Limb (tissue), 2 donors: ENCODE measurements at regions not wholly inside any gene's neighbourhood (a gene's known extent, or its start where the extent isn't known, plus 50 kb on each side); places are given as distances from the start of the nearest gene placed in this dataset.

ENCODE experiments used
- DNase-seq, 2 donors: peaks; one replicate each; pipeline ENCODE4 v3.0.0-alpha.2; 2016; ENCODE audit errors: extremely low spot score in 2 of 2

DNA sequence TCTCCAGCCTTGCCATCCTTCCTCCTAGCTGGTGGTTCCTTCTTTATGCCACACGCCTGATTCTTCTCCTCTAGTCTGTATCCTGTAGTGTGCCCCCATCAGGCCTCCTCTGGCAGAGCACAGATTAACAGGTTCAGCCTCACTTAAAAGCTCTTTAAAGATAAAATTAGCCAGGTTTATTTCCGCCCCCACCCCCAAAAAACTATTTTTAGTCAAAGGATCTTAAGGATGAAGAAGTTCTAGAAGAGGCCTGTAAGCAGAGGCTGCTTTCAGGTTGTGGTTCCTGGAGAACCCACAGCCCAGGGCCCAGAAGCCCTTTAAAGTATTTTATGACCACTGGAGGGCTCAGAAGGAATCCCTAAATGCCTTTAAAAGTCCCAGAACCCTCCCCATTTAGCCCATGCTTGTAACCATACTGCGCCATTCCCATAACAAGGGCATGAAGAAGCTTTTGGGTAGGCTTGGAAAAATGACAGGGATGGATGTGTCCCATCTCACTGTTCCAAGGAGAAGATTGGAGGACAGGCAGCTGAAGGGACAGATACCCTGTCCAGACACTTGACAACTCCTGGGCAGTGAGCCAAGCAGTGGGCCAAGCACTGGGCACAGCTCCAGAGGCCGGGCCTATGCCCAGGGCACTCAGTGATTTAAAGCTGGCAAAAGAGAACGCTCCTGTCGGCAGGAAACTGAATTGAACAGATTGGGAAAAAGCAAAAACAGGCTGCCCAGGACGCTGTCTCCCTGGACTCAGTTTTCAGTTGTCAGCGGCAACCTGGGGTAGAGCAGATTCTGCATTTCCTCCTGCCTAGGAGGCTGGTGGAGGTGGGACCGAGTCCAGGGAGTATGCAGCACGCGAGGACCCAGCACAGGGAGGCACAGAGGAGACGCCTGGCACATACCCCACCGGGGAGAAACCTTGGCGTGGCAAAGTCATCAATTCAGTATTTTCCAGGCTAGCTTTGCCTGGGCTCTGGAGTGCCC lies 106.3 kb upstream of the SSBP2 start:
- peak in 1 of 2 donors; percentile 70 for DNase-seq

- no peak for DNase-seq
Observed at GRCh38 chr5:81855591-81855990, 104.7 kb upstream of the SSBP2 start.

DNA sequence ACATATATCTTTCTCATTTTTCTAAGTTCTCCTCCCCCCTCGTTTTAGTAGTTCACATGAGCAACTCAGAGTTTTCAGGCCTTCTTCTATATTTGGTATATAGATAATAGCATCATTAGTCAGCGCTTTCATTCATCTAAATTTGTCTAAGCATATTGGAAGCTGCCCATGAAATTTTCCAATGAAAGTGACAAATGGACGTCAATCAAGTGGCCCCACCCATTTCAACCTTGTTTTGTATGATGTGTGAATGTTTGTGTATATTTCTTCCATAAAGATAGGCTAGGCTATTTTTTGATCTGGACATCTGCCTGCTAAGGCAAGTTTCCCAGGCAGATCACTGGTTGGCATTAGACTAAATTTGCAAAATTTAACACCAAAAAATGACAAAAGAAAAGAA lies 104.0 kb upstream of the SSBP2 start:
- no peak for DNase-seq

GRCh38 chr5:81854485-81854884 lies 103.6 kb upstream of the SSBP2 start:
- DNase-seq = no peak

DNA sequence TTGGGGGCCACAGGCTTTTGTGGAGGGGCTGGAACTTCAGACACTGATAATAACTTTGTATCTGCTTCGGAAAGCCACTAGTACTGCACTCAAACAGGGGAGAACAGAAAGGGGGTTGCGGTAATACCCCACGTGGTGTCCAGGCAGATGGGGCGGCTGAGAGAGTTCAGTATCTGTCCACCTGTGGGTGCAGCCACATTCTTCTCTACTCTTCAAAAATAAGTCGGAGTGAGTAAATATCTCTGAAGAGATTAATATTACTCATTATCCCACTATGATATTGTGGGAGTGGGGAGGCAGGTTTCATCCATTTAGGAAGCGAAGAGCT lies 102.1 kb upstream of the SSBP2 start:
- peak in 1 of 2 donors; percentile 34 for DNase-seq

DNA sequence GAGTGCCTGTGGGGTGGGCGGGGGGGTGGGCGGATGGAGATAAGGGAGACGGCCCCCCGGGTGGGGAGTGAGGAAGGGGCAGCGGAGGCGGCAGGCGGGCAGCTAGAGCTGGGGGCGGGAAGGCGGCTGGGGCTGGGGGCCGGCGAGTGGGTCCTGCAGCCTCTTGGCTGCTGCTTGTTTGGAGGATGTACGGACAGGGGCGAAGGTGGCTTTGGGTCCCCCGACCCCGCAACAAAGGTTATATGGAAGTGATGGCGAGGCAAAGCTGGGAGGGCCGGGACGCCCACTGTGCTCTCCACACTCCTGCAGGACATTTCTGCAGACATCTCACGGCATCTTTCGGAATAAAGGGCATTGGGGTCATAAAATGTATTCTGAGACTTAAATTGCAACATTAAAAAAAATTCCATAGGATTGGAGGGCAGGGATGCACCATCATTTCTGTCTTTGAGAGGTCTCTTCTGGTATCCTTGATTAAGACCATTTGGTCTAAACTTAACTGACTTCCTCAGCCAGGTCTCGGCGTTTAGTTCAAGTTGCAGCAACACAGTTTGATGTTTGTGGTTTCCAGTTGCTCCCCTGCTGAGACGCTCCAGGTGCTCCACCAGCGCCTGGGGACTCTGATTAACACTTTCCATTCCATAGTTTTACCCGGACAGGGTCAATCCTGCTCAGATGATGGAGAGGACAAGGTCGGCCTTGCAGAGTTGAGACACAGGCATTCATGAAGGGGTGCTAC lies 101.6 kb upstream of the SSBP2 start:
- DNase-seq = peak in 1 of 2 donors; percentile 68

- peak; percentile 97 to 99 for DNase-seq
Observed at GRCh38 chr5:81851481-81852178, 100.7 kb upstream of the SSBP2 start.

DNA sequence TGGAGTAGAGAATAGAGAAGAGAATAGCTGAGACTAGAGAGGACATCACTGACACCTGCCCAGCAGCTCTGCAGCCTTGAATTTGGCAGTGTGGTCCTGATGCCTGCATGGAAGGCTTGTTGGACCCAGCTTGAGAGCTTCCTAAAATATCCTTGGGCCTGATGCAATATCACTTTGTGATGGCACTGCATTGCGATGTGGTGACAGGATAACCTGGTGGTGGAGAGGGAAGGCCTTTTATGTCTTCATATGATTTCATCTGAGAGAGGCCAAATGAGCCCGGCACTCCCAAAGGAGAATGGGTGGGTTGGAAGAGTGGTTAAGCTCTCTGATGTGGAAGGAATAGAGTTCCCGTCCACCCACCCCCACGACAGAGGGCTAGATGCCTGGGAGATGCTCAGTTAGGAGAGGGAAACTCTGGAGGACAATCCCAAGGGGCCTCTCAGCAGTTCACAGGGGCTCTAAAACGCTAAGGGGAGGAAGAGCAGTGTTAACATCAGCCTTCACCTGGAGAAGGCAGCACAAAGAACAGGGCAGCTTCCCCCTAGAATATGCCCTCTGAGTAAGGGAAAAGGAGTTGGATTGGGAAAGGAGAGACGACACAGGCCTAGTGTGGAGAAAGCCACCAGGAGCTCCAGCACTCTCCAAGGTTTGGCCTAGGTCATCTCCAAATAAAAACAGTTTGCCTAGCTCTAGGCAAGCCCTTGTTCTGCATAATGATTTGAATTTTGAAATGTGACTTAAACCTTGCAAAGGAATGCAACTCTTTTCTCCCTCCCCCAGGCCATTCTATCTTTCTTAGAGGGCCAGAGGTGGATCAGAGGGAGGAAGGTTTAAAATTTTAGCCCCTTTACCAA lies 99.8 kb upstream of the SSBP2 start:
- DNase-seq = no peak

DNA sequence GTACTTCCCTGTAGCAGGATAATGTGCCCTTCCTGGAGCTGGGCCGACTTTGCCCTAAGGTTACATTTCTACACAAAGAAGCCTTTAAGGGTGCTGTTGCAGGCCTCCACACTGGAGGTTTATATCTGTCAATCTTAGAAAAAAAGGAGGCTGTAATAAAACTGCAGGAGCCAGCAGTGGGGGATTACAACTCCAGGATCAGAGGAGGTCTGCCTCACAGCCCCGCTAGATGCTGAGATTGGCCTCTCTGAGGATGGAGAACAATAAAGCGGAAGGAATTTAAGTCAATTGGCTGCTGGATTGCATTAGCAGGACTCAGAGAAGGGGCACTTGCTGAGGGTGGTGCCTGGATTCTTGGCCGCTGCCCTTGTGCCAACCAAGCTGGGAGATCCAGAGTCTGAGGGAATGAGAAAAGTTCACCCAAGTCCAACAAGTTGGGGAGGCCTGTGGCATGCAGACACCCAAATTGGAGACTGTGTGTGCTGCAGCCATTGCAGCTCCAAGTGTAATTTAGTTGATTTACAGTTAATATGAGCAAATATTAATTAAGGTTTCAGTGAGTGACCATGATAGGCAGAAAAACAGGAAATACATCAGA lies 99.0 kb upstream of the SSBP2 start:
- DNase-seq = no peak

GRCh38 chr5:81848362-81848880 lies 97.5 kb upstream of the SSBP2 start:
- peak in 1 of 2 donors; percentile 37 for DNase-seq

- DNase-seq = no peak
Observed at GRCh38 chr5:81846301-81846700, 95.4 kb upstream of the SSBP2 start.

DNA sequence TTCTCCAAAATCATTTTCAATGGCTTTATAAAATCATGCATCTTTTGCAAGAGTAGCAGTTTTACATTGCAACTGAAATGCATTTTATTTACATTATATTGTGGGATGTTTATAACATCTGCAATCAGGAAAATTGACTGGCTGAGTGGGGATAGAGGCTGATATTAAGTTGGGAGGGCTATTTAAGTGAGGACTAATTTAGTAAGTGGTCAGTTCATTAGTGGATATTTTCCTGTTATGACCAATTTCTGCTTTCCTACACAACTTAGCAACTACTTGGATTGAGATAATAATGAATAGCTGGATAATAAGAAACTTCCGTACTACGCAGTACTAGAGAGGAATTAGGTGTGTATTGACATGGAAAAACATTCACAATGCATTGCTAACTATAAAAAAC lies 92.9 kb upstream of the SSBP2 start:
- DNase-seq = no peak

DNA sequence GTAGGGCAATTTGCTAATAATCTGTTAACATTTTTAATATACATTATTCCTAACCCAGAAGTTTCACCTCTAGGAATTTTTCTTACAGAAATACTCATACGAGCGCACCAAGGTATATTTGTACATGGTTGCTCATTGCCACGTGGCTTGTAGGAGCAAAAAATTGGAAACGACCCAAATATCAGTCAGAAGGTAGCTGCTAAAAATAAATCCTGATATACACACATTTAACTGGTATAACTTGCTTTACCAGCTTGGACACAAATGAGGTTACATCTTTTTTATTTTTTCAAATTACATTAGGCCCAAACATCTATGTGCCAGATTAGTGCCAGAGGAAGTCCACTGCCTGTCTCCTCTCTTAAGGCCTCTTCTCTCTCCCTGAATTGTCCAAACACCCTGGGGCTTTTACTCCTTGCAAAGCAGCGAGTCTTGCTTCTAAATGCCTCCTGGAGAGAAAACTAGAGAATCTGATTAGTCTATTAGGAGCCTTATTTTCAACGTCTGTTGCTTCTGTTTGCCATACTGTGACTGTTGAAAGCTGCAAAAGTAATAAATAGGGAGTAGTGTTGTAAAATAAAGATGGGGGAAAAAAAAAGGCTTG lies 92.0 kb upstream of the SSBP2 start:
- DNase-seq = no peak

DNA sequence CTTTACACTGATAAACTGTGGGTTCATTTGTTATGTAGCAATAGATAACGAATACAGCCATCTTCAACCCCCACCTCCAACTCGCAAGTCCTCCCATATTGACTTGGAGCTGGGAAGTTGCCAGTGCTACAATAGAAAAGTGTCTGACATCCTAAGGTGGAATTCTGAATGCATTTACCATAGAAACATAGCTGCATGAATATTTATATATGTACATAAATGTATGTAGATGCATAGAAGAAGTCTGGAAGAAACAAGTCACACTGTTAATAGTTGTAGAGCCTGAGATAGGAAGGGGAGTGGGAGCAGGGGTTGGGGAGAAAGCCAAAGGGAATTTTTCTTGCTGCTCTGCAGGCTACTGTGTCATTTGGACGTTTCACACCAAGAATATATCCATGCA lies 88.1 kb upstream of the SSBP2 start:
- DNase-seq = no peak

DNA sequence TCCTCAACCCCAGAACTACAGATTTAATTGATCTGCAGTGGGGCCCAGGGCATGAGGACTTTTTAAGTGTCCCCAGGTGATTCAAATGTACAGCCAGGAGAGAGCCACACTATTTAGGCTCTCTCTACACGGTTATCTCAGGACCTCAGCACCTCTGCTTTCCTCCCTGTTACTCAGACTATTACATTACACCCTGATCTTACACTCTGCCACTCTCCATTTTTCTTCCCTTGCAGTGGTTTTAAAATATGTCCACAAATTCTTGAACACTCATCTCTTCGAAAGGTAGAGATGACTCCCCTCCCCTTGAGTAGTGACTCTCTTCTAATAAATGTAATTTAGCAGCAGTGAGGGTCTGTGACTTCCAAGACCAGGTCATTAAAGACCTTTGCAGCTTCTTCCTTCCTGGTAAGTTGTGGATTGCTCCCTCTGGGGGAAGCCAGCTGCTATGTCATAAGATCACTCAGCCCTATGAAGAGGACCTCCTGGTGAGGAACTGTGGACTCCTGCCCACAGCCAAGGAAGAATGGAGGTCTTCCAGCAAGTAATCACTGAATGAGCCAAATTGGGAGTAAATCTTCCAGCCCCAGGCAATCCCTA lies 87.5 kb upstream of the SSBP2 start:
- no peak for DNase-seq

GRCh38 chr5:81837667-81838306 lies 86.9 kb upstream of the SSBP2 start:
- DNase-seq = no peak

GRCh38 chr5:81835814-81836367 lies 85.0 kb upstream of the SSBP2 start:
- DNase-seq = no peak

DNA sequence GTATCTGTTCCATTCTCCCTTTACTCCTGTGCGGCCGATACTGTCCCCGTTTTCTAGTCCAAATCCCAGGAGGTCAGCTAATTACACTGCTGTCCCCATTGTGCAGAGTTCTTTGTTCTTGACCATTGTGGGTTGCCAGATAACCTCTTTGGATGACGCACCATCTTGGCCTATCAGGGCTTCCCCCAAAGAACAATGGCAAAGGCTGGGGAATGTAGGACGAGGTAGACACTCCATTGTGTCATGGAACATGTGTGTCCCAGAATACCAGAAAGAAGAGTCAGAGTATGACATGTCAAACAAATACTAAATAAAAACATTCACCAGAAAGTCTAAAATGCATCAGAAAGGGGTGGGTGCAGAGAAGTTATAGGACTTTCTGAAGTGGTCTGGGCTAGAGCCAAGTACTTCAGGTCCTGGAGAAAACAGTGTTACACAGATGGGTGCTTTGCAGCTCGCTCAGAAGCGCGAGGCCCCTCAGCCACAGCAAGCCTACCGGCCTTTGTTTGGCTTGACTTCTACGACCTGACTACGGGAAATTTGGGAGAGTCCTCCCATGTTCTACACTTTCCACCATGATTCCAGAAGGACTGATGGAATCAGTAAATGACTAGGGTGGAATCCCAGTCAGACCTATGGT lies 83.2 kb upstream of the SSBP2 start:
- DNase-seq = no peak
